ENCODE measurements at regions not wholly inside any gene's neighbourhood (a gene's known extent, or its start where the extent isn't known, plus 50 kb on each side); places are given as distances from the start of the nearest gene placed in this dataset.
"Not testable (repeated sequence)": the region's sequence is repeated elsewhere in the genome, so short reads cannot be mapped to it uniquely, and the experiment has no call there.

DNA sequence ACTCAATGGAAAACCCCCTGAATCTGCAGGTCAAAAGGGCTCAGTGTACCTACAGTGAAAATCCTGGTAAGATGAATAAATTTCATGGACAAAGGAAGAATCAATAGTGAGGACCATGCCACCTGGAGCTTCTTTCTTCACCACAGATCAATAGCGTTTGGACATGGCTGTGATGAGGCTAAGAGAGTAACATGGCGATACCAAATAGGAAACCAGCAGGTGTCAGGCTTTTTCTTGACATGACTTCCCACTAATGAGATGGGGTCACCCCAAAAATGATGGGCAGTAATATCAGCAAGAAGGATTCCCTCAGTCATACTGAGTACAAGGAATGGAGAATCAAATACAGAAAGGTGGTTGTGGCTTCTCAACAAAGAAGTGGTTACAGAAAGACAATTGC, 208.5 kb upstream of the PLPPR1 start:
- DNase-seq: no peak

DNA sequence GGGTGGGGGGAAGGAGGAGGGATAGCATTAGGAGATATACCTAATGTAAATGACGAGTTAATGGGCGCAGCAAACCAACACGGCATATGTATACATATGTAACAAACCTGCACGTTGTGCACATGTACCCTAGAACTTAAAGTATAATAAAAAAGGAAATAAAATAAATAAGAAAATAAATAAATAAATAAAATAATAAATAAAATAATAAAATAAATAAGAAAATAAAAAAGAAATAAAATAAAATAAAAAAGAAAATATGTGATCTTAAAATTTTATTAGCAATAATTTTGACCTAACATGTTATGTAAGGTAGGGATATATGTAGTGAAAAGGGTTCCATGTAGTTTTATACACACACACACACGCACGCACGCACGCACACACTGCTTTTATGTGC, 195.5 kb upstream of the PLPPR1 start:
- not testable (repeated sequence) for DNase-seq

- DNase-seq: no peak
Observed at GRCh38 chr9:100838857-100839256, 189.7 kb upstream of the PLPPR1 start.

DNA sequence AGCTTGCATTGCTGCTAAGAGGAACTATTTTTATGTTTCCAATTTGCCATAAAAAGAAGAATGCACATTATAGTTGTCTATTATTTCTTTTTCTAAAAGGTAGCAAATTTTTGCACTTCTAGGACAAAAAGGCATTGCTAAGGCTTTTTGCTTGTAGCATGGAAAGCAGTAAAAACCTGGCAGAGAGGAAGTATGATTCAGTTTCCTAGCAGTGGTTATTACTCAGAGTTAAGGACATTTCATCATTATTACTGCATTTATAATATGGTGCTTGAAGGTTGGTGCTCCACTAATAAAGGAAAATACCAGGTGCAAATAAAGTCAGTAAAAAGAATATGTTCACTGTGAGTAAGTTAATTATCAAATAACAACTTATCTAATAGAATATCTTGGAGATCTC, 179.8 kb upstream of the PLPPR1 start:
- peak in 1 of 2 donors; percentile 2 for DNase-seq

- no peak for DNase-seq
Observed at GRCh38 chr9:100852088-100852487, 176.4 kb upstream of the PLPPR1 start.

- no peak for DNase-seq
Observed at GRCh38 chr9:100856238-100856637, 172.3 kb upstream of the PLPPR1 start.

DNA sequence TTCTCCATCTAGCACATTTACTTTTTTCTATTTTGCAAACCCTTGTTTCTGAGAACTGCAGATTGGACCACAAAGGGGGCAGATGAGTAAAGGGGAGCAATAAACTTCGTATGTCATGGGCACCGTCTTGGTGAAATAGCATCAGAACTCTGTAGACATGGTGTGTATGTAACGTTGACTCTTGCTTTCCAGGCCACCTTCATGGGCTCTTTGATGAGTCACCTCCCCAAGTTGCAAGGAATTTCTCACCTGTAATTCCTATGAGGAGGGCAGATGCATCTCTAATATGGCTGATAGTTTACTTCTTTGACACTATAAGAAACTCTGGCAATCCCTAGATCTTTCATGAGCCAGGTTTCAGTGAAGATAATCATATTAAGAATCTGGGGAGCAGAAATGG, 163.4 kb upstream of the PLPPR1 start:
- no peak for DNase-seq

DNA sequence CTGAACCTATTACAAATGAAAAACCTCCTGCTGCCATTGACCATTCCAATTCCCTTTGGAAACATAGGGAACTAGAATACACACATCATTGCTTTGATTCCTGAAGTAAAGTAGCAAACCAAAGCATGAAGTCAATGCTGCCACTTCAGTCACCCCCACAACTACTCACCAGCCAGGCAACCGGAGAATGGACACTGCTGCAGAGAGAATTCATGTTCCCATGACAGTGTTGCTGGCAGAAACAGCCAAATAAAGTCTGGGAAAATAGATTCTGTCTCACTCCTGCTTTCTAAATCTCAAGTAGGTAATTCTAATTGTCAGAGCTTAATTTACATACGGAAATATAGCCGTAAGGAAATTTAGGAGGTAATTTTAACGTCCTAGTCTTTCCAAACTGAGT, 162.9 kb upstream of the PLPPR1 start:
- no peak for DNase-seq

DNA sequence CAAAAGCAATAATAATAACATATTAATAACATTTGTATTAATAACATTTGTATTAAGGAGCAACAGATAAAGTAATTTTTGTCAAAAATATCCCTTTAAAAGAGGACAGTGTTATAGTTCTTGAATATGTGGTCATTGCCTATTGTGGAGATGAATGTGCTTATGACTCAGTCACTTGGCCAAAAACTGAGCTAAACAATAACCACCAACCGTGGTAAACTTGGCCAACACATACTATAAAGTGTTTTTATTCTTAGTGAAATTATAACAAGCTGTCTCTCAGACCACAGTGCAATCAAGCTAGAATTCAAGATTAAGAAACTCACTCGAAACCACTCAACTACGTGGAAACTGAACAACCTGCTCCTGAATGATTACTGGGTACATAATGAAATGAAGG, 159.2 kb upstream of the PLPPR1 start:
- no peak for DNase-seq

- no peak for DNase-seq
Observed at GRCh38 chr9:100879884-100880283, 148.6 kb upstream of the PLPPR1 start.

GRCh38 chr9:100880284-100880683, 148.2 kb upstream of the PLPPR1 start:
- peak; percentile 5 to 43 for DNase-seq

- no peak for DNase-seq
Observed at GRCh38 chr9:100884518-100884917, 144.0 kb upstream of the PLPPR1 start.

DNA sequence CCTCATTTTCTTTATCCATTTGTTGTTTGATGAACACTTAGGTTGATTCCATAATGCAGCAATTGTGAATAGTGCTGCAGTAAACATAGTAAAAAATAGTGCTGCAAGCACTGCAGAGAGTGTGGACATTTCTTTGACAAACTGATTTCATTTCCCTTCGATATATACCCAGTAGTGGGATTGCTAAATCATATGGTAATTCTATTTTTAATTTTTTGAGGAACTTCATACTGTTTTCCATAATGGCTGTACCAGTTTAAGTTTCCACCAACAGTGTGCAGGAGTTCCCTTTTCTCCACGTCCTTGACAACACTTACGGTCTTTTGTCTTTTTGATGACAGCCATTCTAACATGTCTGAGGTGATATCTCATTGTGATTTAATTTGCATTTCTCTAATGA, 138.2 kb upstream of the PLPPR1 start:
- DNase-seq: peak; percentile 47 to 53

- no peak for DNase-seq
Observed at GRCh38 chr9:100911273-100911672, 117.3 kb upstream of the PLPPR1 start.

DNA sequence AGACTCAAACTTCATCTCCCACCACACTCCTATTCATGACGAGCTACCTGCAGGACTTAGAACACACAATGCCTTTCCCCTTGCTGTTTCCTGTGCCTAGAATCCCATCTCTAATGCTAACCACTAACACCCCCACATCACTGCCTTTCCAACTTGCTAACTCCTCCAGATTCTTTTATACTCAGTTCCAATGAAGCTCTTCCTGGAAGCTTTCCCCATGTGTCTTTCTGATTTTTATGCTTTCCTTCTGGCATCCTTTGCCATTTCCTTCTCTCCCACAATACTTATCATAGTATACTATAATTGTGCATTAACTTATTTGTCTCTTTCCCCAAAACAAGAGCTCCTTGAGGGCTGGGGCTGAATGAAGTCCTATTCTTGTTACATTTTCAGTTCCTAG, 115.3 kb upstream of the PLPPR1 start:
- no peak for DNase-seq

DNA sequence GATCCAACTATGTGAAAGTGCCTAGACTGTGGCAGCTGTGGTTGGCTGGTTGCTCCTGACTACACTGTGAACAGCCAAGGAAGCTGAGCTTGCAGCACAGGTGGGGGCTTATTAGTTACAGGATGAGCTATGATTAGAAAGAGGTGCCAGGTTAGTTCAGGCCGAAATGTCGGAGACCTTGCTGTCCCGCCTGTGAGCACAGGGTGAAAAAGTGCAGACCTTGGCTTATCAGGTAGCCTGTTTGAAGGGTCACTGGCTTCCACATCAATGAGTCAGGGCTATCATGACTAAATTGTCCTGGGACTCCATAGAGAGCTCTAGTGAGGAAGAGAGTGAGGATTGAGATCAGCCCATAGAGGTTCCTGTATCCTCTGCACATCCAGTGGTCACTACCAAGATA, 114.3 kb upstream of the PLPPR1 start:
- DNase-seq: no peak

GRCh38 chr9:100919506-100919905, 109.0 kb upstream of the PLPPR1 start:
- no peak for DNase-seq

DNA sequence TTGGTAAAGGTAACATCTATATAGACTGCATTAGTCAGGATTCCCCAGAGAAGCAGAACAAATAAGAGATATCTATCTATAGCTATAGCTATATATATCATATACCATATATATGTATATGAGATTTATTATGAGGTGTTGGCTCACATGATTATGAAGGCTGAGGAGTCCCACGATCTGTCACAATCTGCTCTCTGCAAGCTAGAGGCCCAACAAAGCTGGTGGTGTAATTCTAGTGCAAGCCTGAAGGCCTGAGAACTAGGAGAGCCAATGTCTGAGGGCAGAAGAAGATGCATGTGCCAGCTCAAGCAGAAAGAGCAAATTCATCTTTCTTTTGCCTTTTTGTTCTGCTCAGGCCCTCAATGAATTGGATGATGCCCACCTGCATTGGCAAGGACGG, 102.2 kb upstream of the PLPPR1 start:
- DNase-seq: no peak

- no peak for DNase-seq
Observed at GRCh38 chr9:100927763-100928162, 100.8 kb upstream of the PLPPR1 start.

GRCh38 chr9:100933656-100934055, 94.9 kb upstream of the PLPPR1 start:
- DNase-seq: no peak

DNA sequence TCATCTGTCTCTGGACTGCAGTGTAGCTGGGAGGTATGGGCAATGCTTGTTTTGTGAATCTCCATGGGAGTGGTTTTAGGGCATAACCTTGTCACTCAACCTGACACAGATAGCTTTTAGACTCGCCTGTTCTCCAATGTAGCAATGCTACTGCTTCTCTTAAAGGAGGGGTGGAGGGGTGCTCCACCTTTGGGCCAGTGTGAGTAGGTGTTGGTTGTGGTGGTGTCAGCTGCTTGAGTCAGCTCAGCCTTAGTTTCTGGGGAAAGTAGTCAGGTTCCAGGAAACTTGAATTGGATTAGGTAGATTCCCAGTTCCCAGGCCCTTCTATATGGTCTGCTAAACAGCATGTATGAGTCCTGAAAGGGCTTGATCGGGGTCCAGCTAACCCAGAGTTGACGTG, 91.1 kb upstream of the PLPPR1 start:
- no peak for DNase-seq

GRCh38 chr9:100938507-100938906, 90.0 kb upstream of the PLPPR1 start:
- no peak for DNase-seq

GRCh38 chr9:100939636-100940035, 88.9 kb upstream of the PLPPR1 start:
- peak in 1 of 2 donors; percentile 1 for DNase-seq

DNA sequence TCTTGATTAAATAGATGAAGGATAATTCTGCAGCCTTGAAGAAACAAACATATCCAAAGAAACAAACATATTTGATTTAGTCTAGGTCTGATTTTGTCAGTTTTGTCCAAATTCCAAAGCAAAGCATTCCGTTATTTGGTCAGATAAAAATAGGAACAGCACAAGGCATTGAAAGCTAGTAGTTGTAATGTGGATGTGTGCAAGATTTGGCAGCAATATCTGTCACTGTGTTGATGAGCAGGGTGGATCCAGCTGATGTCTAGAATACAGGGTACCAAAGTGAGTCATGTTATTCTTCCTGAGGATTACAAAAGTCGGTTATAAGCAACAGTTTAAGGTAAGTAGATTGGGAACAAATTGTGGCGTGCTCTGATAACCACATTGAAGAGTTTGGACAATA, 69.3 kb upstream of the PLPPR1 start:
- DNase-seq: no peak
